Neuronal stem cell (in vitro differentiated cells): ENCODE measurements at regions not wholly inside any gene's neighbourhood (a gene's known extent, or its start where the extent isn't known, plus 50 kb on each side); places are given as distances from the start of the nearest gene placed in this dataset.

Source experiments
- DNase-seq: peaks from one replicate; pipeline ENCODE4 v3.0.0-alpha.2; 2013; ENCODE audit warnings: low spot score
- H2AFZ ChIP-seq: one replicate; pipeline ENCODE4 v1.6.1; 2013; ENCODE audit warnings: mild to moderate bottlenecking, low read length, inconsistent platforms
- H2AK5ac ChIP-seq: 2 replicates; pipeline ENCODE4 v1.6.1; 2013; ENCODE audit warnings: low read depth, mild to moderate bottlenecking, inconsistent platforms, low read length, moderate library complexity, mixed read lengths
- H2BK120ac ChIP-seq: 2 replicates; pipeline ENCODE4 v1.6.1; 2013; ENCODE audit warnings: low read depth, mild to moderate bottlenecking, inconsistent platforms, low read length, moderate library complexity, mixed read lengths
- H2BK12ac ChIP-seq: one replicate; pipeline ENCODE4 v1.6.1; 2013; ENCODE audit warnings: low read length, inconsistent platforms
- H2BK15ac ChIP-seq: 2 replicates; pipeline ENCODE4 v1.6.1; 2013; ENCODE audit warnings: mild to moderate bottlenecking, low read length, inconsistent platforms, mixed read lengths
- H2BK5ac ChIP-seq: one replicate; pipeline ENCODE4 v1.6.1; 2013; ENCODE audit warnings: inconsistent platforms, mild to moderate bottlenecking, low read length, moderate library complexity
- H3K14ac ChIP-seq: one replicate; pipeline ENCODE4 v1.6.1; 2013; ENCODE audit warnings: low read length, inconsistent platforms
- H3K18ac ChIP-seq: 2 replicates; pipeline ENCODE4 v1.6.1; 2013; ENCODE audit warnings: low read length, inconsistent platforms
- H3K23ac ChIP-seq: 2 replicates; pipeline ENCODE4 v1.6.1; 2013; ENCODE audit warnings: low read depth, mild to moderate bottlenecking, mixed read lengths, low read length, inconsistent platforms; ENCODE audit not compliant: poor library complexity
- H3K27ac ChIP-seq: replicated peaks from 3 replicates; pipeline ENCODE4 v1.5.1; 2013; ENCODE audit warnings: low read length, inconsistent platforms
- H3K27me3 ChIP-seq, 3 experiments: 2 replicates each; pipeline ENCODE4 v1.6.1; 2013; ENCODE audit warnings: low read length in 3 of 3, mild to moderate bottlenecking in 2 of 3, inconsistent platforms in 1 of 3, low read depth in 1 of 3, mixed read lengths in 1 of 3, moderate library complexity in 1 of 3; ENCODE audit not compliant: control insufficient read depth in 3 of 3, insufficient read depth in 3 of 3
- H3K36me3 ChIP-seq, 2 donors: replicated peaks in 1 of 2; 2 replicates each; pipeline ENCODE4 v1.6.1; 2013; ENCODE audit warnings: low read length in 2 of 2; ENCODE audit not compliant: control insufficient read depth in 2 of 2, insufficient read depth in 2 of 2
- H3K4ac ChIP-seq: 2 replicates; pipeline ENCODE4 v1.6.1; 2013; ENCODE audit warnings: inconsistent platforms, mild to moderate bottlenecking, low read length, moderate library complexity
- H3K4me1 ChIP-seq, 2 donors: 1 replicate in 1 of 2; 2 replicates in 1 of 2; pipeline ENCODE4 v1.6.1; 2013; ENCODE audit warnings: low read length in 2 of 2, low read depth in 1 of 2; ENCODE audit not compliant: control insufficient read depth in 2 of 2, insufficient read depth in 1 of 2
- H3K4me2 ChIP-seq: one replicate; pipeline ENCODE4 v1.6.1; 2013; ENCODE audit warnings: mild to moderate bottlenecking, low read length, inconsistent platforms; ENCODE audit not compliant: insufficient read depth, poor library complexity, severe bottlenecking
- H3K4me3 ChIP-seq, 2 donors: 2 replicates each; pipeline ENCODE4 v1.5.1; 2013; ENCODE audit warnings: low read length in 2 of 2, mild to moderate bottlenecking in 2 of 2, inconsistent platforms in 1 of 2, moderate library complexity in 1 of 2
- H3K79me1 ChIP-seq: one replicate; pipeline ENCODE4 v1.6.1; 2013; ENCODE audit warnings: low read depth, mild to moderate bottlenecking, inconsistent platforms, low read length, moderate library complexity
- H3K9ac ChIP-seq: one replicate; pipeline ENCODE4 v1.6.1; 2013; ENCODE audit warnings: mild to moderate bottlenecking, low read depth, low read length, inconsistent platforms; ENCODE audit not compliant: poor library complexity
- H3K9me3 ChIP-seq, 2 donors: replicated peaks in 1 of 2; 2 replicates each; pipeline versions ENCODE3 to v1.6.1; 2013; ENCODE audit warnings: low read length in 2 of 2, mild to moderate bottlenecking in 2 of 2, inconsistent platforms in 1 of 2, low read depth in 1 of 2, mixed read lengths in 1 of 2, moderate library complexity in 1 of 2; ENCODE audit not compliant: control insufficient read depth in 2 of 2, insufficient read depth in 1 of 2
- H4K8ac ChIP-seq: one replicate; pipeline ENCODE4 v1.6.1; 2013; ENCODE audit warnings: low read depth, mild to moderate bottlenecking, inconsistent platforms, low read length, moderate library complexity
- H4K91ac ChIP-seq: one replicate; pipeline ENCODE4 v1.6.1; 2013; ENCODE audit warnings: low read length, low read depth, mild to moderate bottlenecking, inconsistent platforms; ENCODE audit not compliant: poor library complexity
- WGBS, 2 donors: extraction: QIAGEN DNeasy Blood & Tissue Kit; methylation state at CpG; one replicate each; pipeline ENCODE4 v1.1.7; 2013; ENCODE audit warnings: missing lambda C conversion rate in 2 of 2, mixed read lengths in 1 of 2; ENCODE audit not compliant: insufficient read length in 2 of 2, insufficient replicate concordance in 1 of 2; ENCODE audit errors: extremely low coverage in 2 of 2; 5-methylcytosine and 5-hydroxymethylcytosine counted together

GRCh38 chr16:65831903-65832666 is 534.4 kb upstream of the CDH5 start:
- Histone ChIP-seq H3K23ac (no peak overlapping the region), H2BK120ac (no peak overlapping the region), H2BK15ac (no peak overlapping the region)

GRCh38 chr16:65829076-65829475 is 537.4 kb upstream of the CDH5 start:
- H3K9ac ChIP-seq: no peak overlapping the region
- H3K4me1 ChIP-seq: peaks cover 0 to 8% of the 10 kb centered on the region in 2 donors
- H3K27me3 ChIP-seq: peaks cover 0 to 3% (median 0%) of the 10 kb centered on the region in 3 experiments
- H3K18ac ChIP-seq: no peak overlapping the region
- H3K4me2 ChIP-seq: no peak overlapping the region
- no peak overlapping the region for H2BK12ac ChIP-seq
- H2AFZ ChIP-seq: no peak overlapping the region
- no peaks in the 10 kb centered on the region for H3K79me1 ChIP-seq
- H3K9me3 ChIP-seq: no peaks in the 10 kb centered on the region
- no peak overlapping the region for H2BK120ac ChIP-seq
- H3K27ac ChIP-seq: no peak overlapping the region
- H2BK5ac ChIP-seq: no peak overlapping the region
- H3K36me3 ChIP-seq: no peaks in the 10 kb centered on the region
- no peak for DNase-seq
- no peak overlapping the region for H2BK15ac ChIP-seq
- H3K4me3 ChIP-seq: no peak overlapping the region
- no peak overlapping the region for H2AK5ac ChIP-seq
- H4K91ac ChIP-seq: no peak overlapping the region
- H3K23ac ChIP-seq: no peak overlapping the region
- no peak overlapping the region for H4K8ac ChIP-seq
- no peak overlapping the region for H3K4ac ChIP-seq
- no CpG with 5 or more reads among the region's 4 CpGs for WGBS, 2 donors
- no peak overlapping the region for H3K14ac ChIP-seq

More at GRCh38 chr16:65831903-65832666, 534.4 kb upstream of the CDH5 start:
- Histone ChIP-seq H2BK5ac (no peak overlapping the region), H3K27me3 (no peaks in the 10 kb centered on the region), H4K8ac (no peak overlapping the region), H3K9me3 (no peaks in the 10 kb centered on the region), H2BK12ac (no peak overlapping the region), H3K14ac (no peak overlapping the region), H3K18ac (no peak overlapping the region), H3K4me2 (no peak overlapping the region), H4K91ac (no peak overlapping the region), H3K36me3 (no peaks in the 10 kb centered on the region), H2AK5ac (no peak overlapping the region), H3K79me1 (no peaks in the 10 kb centered on the region), H3K4ac (no peak overlapping the region), H3K4me1 (peaks cover 0 to 2% of the 10 kb centered on the region in 2 donors), H3K27ac (no peak overlapping the region), H2AFZ (no peak overlapping the region), H3K4me3 (no peak overlapping the region), H3K9ac (no peak overlapping the region)
- DNase-seq: no peak
- WGBS, 2 donors: no CpG with 5 or more reads among the region's 4 CpGs

DNA sequence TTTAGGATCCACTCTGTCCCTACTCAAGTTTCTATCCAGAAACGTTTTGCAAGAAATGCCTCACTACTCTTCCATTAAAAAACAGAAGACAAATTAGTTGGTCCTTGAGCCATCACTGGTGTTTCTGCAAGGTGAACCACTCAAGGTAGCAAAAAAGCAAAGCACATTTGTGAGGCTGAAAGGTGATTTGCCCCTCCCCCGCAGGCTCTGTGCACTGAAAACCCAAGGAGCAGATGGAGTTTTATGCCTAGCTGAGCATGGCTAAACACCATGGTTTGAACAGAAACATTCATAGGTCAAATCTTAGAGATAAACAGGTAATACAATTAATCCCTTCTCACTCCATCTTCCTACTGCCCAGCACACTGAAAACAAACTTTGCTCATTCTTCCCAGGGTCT is 538.2 kb upstream of the CDH5 start:
- no peak for DNase-seq
- Histone ChIP-seq H4K8ac (no peak overlapping the region), H3K4ac (no peak overlapping the region), H2BK15ac (no peak overlapping the region), H3K27me3 (peaks cover 0 to 3% (median 0%) of the 10 kb centered on the region in 3 experiments), H3K9ac (no peak overlapping the region), H3K27ac (no peak overlapping the region), H3K4me1 (peaks cover 0 to 8% of the 10 kb centered on the region in 2 donors), H2BK5ac (no peak overlapping the region), H3K9me3 (no peaks in the 10 kb centered on the region), H3K79me1 (no peaks in the 10 kb centered on the region), H4K91ac (no peak overlapping the region), H3K4me2 (no peak overlapping the region), H3K23ac (no peak overlapping the region), H3K18ac (no peak overlapping the region), H2AK5ac (no peak overlapping the region), H2AFZ (no peak overlapping the region), H3K4me3 (no peak overlapping the region), H3K14ac (no peak overlapping the region), H2BK120ac (no peak overlapping the region), H3K36me3 (no peaks in the 10 kb centered on the region), H2BK12ac (no peak overlapping the region)
- no CpG with 5 or more reads among the region's 2 CpGs for whole genome bisulfite sequencing, 2 donors

DNA sequence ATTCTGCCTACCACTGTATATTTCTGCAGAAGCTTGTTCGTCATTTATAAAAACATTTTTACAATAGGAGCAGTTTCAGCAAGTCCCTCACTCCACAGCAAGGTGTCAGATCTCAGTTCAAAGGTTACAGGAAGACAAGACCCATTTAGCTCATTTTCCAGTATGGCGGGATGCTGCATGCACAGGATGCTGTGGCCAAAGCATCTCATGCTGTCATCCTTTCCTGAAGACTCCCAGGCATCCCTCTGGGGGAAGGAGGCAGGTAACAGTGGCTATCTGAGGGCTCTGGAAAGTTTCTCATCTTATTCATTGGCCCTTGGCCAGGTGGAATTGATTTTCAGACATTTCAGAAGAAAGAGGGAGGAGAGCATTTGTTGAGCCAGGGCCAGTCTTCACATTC is 539.3 kb upstream of the CDH5 start:
- Histone ChIP-seq H2BK5ac (no peak overlapping the region), H4K8ac (no peak overlapping the region), H3K4ac (no peak overlapping the region), H3K18ac (no peak overlapping the region), H4K91ac (no peak overlapping the region), H3K23ac (no peak overlapping the region), H2BK15ac (no peak overlapping the region), H2AFZ (no peak overlapping the region), H3K14ac (no peak overlapping the region), H3K9ac (no peak overlapping the region), H3K9me3 (peaks cover 0 to under 1% of the 10 kb centered on the region in 2 donors), H2BK120ac (no peak overlapping the region), H3K4me3 (no peak overlapping the region), H2BK12ac (no peak overlapping the region), H3K79me1 (no peaks in the 10 kb centered on the region), H3K36me3 (no peaks in the 10 kb centered on the region), H3K27me3 (peaks cover 0 to 3% (median 0%) of the 10 kb centered on the region in 3 experiments), H3K4me2 (no peak overlapping the region), H3K27ac (no peak overlapping the region), H2AK5ac (no peak overlapping the region), H3K4me1 (peaks cover 0 to 8% of the 10 kb centered on the region in 2 donors)
- DNase-seq: no peak
- no CpG with 5 or more reads among the region's 2 CpGs for WGBS, 2 donors
